ENCODE measurements at regions not wholly inside any gene's neighbourhood (a gene's known extent, or its start where the extent isn't known, plus 50 kb on each side); places are given as distances from the start of the nearest gene placed in this dataset.
"Not testable (repeated sequence)": the region's sequence is repeated elsewhere in the genome, so short reads cannot be mapped to it uniquely, and the experiment has no call there.

GRCh38 chr6:18595774-18596530 is 208.8 kb downstream of the RNF144B start:
- peak; percentile 62 for DNase-seq

DNA sequence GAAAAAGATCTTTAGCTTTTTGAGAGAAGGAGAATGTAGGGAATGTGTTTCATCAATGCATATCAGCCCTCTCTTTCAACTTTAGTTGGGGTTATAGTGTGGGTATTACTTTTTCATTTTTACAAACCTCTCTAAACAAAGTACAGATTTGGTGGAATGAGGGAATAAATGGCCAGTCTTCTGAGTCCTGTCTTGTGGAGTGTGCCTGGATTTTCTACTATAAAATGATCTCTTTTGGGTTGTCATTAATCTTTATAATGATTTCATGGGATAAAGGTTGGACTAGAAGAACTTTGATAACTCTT is 209.3 kb downstream of the RNF144B start:
- DNase-seq = no peak

- no peak for DNase-seq
Observed at GRCh38 chr6:18598551-18599264, 211.6 kb downstream of the RNF144B start.

GRCh38 chr6:18600255-18600654 is 213.1 kb downstream of the RNF144B start:
- DNase-seq = no peak

GRCh38 chr6:18601516-18602020 is 214.4 kb downstream of the RNF144B start:
- DNase-seq = peak; percentile 16

GRCh38 chr6:18602931-18603330 is 215.8 kb downstream of the RNF144B start:
- DNase-seq = no peak

DNA sequence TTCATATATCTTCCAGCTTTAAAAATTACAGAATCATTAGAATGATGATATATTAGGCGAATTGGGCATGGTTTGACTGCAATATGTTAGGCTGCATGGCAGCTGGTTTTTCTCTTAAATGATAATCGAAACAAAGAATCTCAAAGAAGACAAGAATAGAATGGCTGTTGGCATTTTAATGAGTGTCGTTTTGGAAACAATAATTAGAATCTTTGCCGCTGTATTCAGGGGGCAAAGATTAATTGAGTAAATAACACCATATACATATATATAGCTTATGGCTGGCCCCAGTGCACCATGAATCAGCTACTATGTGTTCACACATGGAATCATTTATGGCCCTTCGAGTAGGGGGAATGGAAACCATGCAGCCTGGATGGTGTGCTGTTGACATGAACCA is 216.2 kb downstream of the RNF144B start:
- DNase-seq = no peak

DNA sequence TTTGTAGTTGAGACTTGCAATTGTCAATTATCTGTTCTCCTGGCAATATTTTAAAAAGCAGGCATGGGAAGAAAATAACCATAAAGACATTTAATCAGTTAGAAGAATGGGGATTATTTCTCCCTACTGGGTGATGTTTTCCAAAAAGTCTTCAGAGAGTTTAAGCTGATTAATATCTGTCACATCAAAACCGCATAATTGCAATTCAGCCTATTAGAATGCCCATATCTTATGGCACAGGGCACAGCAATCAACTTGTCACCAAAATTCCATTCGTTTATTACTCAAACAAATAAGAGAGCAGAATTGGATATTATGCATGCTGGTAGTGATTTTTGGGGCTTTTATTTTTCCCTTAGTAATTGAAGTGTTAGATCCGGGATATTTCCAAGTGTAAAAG is 218.7 kb downstream of the RNF144B start:
- no peak for DNase-seq

GRCh38 chr6:18609715-18610114 is 222.6 kb downstream of the RNF144B start:
- DNase-seq = no peak

DNA sequence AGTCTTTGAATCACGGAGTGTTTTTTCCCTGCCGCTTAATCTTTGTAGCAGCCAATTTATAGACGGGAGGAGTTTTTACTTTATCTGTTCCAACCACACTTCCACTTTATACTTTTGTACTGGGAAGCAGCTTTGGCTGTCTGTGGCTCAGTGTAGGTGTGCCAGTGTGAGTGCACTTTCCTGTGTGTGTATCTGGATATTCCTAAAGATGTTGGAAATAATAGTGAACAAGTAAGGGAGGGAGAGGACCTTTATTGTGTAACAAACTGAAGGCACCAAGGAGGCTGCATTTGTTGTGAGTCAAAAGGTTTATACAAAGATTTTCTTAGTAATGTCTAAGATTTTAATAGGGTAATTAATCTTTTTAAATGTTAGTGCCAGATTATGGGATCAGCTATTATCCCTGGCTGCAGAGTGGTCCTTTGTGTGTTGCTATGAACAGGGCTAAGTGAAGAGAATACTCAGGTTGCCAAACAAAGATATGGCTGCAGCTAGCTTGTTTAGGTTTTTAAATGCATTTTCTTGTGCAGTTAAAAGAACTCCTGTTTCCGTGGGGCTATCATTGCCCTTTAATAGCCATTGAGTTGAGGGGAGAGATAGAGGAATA is 226.3 kb downstream of the RNF144B start:
- no peak for DNase-seq

DNA sequence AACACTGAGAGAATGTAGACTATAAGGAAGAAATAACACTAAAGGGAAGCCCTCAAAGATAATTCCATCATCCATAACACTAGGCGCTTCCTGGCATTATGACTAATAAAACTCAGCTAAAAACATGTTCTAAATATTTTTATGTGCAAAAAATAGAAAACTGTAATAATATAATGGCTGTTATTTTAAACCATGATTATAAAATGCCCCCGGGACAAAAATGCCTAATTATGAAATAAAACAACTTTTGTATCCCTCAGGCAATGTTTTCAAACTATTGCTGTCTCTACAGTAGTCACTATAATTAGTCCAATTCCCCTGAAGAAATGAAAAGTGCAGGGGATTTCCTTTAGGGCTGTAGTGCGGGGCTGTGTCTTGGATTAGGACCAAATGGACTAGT is 242.4 kb downstream of the RNF144B start:
- no peak for DNase-seq

- DNase-seq = no peak
Observed at GRCh38 chr6:18632670-18633410, 245.7 kb downstream of the RNF144B start.

DNA sequence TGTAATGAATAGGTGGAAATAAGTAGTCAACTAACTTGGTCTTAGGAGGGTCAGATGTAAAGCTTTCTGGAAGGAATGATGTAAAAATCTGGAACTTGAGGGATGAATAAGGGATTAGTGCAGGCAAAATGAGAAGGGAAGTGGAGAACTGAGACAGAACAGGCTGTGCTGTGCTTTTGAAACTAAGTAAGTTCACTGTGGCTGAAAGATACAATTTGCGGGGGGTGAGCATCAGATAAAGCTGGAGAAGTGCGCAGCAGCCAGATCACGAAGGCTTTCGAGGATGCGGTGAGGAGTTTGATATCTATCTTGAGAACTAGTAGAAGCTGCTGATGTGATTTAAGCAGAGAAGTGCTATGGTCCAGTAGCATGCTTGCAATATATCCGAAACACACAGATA is 247.8 kb downstream of the RNF144B start:
- DNase-seq = no peak

DNA sequence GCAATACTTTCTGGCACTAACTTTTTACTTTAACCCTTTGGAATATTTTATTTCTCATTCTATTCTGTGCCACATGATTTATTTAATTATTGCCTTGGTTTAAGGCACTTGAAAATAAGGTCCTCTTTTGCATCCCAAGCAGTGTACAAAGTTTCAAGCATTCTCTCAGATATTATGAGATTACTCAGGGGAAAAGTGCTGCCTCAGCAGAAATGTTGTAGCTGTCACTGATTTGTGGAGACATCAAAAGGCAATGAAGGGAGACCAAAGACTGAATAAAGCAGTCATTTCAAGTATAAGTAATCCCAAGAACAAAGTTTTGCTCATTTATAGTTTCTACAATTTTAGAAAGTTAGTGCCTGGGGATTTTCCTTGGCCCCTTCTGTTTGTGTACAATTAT is 253.0 kb downstream of the RNF144B start:
- no peak for DNase-seq

GRCh38 chr6:18640754-18641153 is 253.6 kb downstream of the RNF144B start:
- DNase-seq = no peak

DNA sequence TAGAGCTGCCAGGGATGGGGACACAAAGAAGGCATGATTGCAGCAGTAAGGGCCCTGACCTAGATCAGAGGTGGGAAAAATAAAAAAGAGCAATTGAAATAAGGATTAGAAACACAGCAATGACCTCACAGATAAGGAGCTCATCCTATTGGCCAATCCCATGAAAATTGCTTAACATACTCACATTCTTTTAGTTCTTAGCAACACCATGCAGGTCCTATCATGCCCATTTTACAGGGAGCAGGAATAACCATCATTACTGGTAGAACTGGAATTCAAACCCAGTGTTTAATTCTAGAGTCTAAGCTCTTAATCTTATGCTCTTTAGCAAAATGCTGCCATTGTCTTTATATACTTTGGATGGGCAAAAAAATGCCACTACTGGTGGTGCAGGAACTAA is 267.7 kb downstream of the RNF144B start:
- DNase-seq = no peak

DNA sequence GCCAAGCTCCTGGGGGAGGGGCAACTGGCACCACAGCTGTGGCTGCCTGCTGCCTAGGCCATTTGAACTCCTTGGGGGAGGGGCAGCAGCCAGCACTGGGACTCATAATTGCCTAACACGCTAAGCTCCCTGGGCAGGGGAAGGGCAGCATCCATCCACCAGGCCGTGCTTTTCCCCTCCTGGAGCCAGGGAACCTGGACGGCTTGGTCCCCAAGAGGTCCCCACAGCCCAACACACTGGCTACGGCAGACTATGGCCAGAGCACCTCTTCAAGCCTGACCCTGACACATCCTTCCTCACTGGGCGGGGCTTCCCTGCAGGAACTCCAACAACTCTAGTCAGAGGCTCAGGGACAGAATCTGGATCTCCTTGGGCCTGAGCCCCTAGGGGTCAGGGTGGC is 269.4 kb downstream of the RNF144B start:
- no peak for DNase-seq

DNA sequence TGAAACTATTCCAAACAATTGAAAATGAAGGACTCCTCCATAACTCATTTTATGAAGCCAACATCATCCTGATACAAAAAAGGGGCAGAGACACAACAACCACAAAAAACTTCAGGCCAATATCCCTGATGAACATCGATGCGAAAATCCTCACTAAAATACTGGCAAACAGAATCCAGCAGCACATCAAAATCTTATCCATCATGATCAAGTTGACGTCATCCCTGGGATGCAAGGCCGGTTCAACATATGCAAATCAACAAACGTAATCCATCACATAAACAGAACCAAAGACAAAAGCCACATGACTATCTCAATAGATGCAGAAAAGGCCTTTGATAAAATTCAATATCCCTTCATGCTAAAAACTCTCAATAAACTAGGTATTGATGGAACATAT is 272.8 kb downstream of the RNF144B start:
- not testable (repeated sequence) for DNase-seq

GRCh38 chr6:18663011-18663410 is 275.9 kb downstream of the RNF144B start:
- DNase-seq = peak; percentile 18

GRCh38 chr6:18664401-18664800 is 277.3 kb downstream of the RNF144B start:
- DNase-seq = no peak

DNA sequence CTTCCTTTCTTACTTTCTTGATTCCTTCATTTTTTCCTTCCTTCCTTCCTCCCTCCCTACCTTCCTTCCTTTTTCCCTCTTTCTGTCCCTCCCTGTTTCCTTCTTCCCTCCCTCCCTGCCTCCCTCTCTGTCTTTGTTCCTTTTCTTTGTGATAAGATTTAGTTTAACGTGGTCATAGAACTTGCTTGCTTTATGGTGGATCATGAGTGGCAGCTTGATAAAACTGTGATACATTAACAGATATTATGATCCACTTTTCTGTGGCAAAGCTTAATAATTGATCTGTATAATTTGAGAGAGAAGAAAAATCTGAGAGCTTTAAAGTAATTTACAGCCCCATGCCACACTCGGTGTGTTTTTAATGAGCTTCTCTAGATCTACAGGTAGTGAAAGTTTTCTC is 280.5 kb downstream of the RNF144B start:
- no peak for DNase-seq

GRCh38 chr6:18668994-18669393 is 281.8 kb downstream of the RNF144B start:
- DNase-seq = no peak

- no peak for DNase-seq
Observed at GRCh38 chr6:18672852-18673251, 285.7 kb downstream of the RNF144B start.

All from NCI-H2029 (cell line).